Endothelial cell of umbilical vein (primary cell): ENCODE measurements at regions not wholly inside any gene's neighbourhood (a gene's known extent, or its start where the extent isn't known, plus 50 kb on each side); places are given as distances from the start of the nearest gene placed in this dataset.

Experiments used
- BruUV-seq: library from RNA; stranded (reverse); fragments of 400-500 nt; replicated peaks from 2 replicates; lab custom pipeline; 2021; lab: Mats Ljungman, UMichigan
- CTCF ChIA-PET: fragments of 300-600, 350-600 bp; sonication (Branson Sonifier 250); formaldehyde crosslinking; loops from one replicate; lab custom pipeline; 2021; ENCODE audit warnings: antibody characterized with exemption, inconsistent platforms; lab: Charles Lee
- POLR2A ChIA-PET: fragments of 300-600, 350-600 bp; sonication (Branson Sonifier 250); formaldehyde crosslinking; loops from one replicate; lab custom pipeline; 2021; ENCODE audit warnings: antibody characterized with exemption, inconsistent platforms; lab: Charles Lee
- DNase-seq: peaks from one replicate; pipeline ENCODE4 v3.0.0-alpha.2; 2011; ENCODE audit warnings: low read depth, low spot score
- FAIRE-seq: peaks from 2 replicates; lab custom pipeline; 2011; peaks lifted over from hg19 to GRCh38; lab: Jason Lieb, UNC
- H2AFZ ChIP-seq: 2 replicates; pipeline ENCODE4 v1.6.0; 2012; ENCODE audit warnings: low read depth, low read length, control low read depth, inconsistent platforms
- H3K27ac ChIP-seq: 2 replicates; pipeline ENCODE4 v1.5.1; 2011; ENCODE audit warnings: low read depth, mild to moderate bottlenecking, control low read depth, low read length, moderate library complexity; ENCODE audit not compliant: insufficient read depth
- H3K27me3 ChIP-seq, 2 experiments: 2 replicates each; pipeline versions ENCODE4 v1.6.0 to v1.6.1; 2011; ENCODE audit warnings: low read length in 2 of 2, mixed read lengths in 1 of 2; ENCODE audit not compliant: control insufficient read depth in 2 of 2, insufficient read depth in 2 of 2
- H3K36me3 ChIP-seq, 2 experiments: 2 replicates in 1 of 2; 3 replicates in 1 of 2; pipeline ENCODE4 v1.5.1; 2011; ENCODE audit warnings: low read length in 2 of 2, mild to moderate bottlenecking in 1 of 2, moderate library complexity in 1 of 2; ENCODE audit not compliant: control insufficient read depth in 2 of 2, insufficient read depth in 2 of 2; ENCODE audit errors: extremely low read depth in 1 of 2
- H3K4me1 ChIP-seq: 3 replicates; pipeline ENCODE4 v1.5.1; 2011; ENCODE audit warnings: mild to moderate bottlenecking, low read length; ENCODE audit not compliant: control insufficient read depth, insufficient read depth; ENCODE audit errors: extremely low read depth
- H3K4me2 ChIP-seq: 2 replicates; pipeline ENCODE4 v1.6.1; 2011; ENCODE audit warnings: low read length, control low read depth, mixed read lengths; ENCODE audit not compliant: insufficient read depth
- H3K4me3 ChIP-seq, 3 experiments: fragments of 200-600 bp in 1 of 3; sonication (generic), shearing (Covaris generic) in 1 of 3; replicated peaks in 1 of 3; 2 replicates each; pipeline ENCODE4 v1.5.1; 2011 to 2016; ENCODE audit warnings: control low read depth in 3 of 3, low read length in 3 of 3, mild to moderate bottlenecking in 2 of 3, inconsistent platforms in 1 of 3, low read depth in 1 of 3, moderate library complexity in 1 of 3; ENCODE audit not compliant: insufficient read depth in 1 of 3
- H3K79me2 ChIP-seq: 2 replicates; pipeline ENCODE4 v1.6.0; 2012; ENCODE audit warnings: low read length, inconsistent platforms; ENCODE audit not compliant: control insufficient read depth, insufficient read depth
- H3K9ac ChIP-seq: replicated peaks from 2 replicates; pipeline ENCODE3; 2011; ENCODE audit warnings: low read length, control low read depth; ENCODE audit not compliant: insufficient read depth; ENCODE audit errors: extremely low read depth
- H3K9me1 ChIP-seq: replicated peaks from 3 replicates; pipeline ENCODE4 v1.6.0; 2011; ENCODE audit warnings: mild to moderate bottlenecking, low read length; ENCODE audit not compliant: control insufficient read depth, insufficient read depth; ENCODE audit errors: extremely low read depth
- H3K9me3 ChIP-seq: replicated peaks from 2 replicates; pipeline ENCODE4 v1.5.1; 2012; ENCODE audit warnings: low read length, inconsistent platforms; ENCODE audit not compliant: control insufficient read depth, insufficient read depth
- H4K20me1 ChIP-seq: replicated peaks from 2 replicates; pipeline ENCODE3; 2011; ENCODE audit warnings: mild to moderate bottlenecking, low read length; ENCODE audit not compliant: control insufficient read depth, insufficient read depth; ENCODE audit errors: extremely low read depth
- CTCF ChIP-seq, 2 donors: IDR thresholded peaks; 1 replicate in 1 of 2; 2 replicates in 1 of 2; pipeline ENCODE4 v1.5.1; 2011; ENCODE audit warnings: low read length in 2 of 2, mild to moderate bottlenecking in 2 of 2, moderate library complexity in 2 of 2, control low read depth in 1 of 2, inconsistent platforms in 1 of 2, low read depth in 1 of 2; ENCODE audit not compliant: insufficient read depth in 1 of 2; ENCODE audit errors: extremely low read depth in 1 of 2
- EZH2 ChIP-seq: IDR thresholded peaks from 2 replicates; pipeline ENCODE4 v1.6.1; 2012; ENCODE audit warnings: borderline replicate concordance, low read depth, mild to moderate bottlenecking, moderate library complexity, low read length, inconsistent platforms; ENCODE audit not compliant: severe bottlenecking
- JUN ChIP-seq: IDR thresholded peaks from 2 replicates; pipeline ENCODE4 v1.6.1; 2011; ENCODE audit warnings: borderline replicate concordance, low read depth; ENCODE audit not compliant: insufficient read length, insufficient read depth
- MAX ChIP-seq: IDR thresholded peaks from 2 replicates; pipeline ENCODE4 v1.6.1; 2011; ENCODE audit not compliant: insufficient read depth, insufficient read length
- POLR2AphosphoS5 ChIP-seq: IDR thresholded peaks from 2 replicates; pipeline ENCODE4 v1.6.1; 2012; ENCODE audit warnings: low read depth, mild to moderate bottlenecking, control low read depth, low read length, moderate library complexity; ENCODE audit not compliant: insufficient read depth
- dilution Hi-C: fragments of 300-500 bp; cut with MboI; formaldehyde crosslinking; loops from one replicate; pipeline ENCODE4 v1.15.0; 2019; ENCODE audit warnings: low sequenced_read_pairs; ENCODE audit not compliant: extremely low pct_ligation_motif_present
- intact Hi-C: fragments of 100-400 bp; cut with micrococcal nuclease; formaldehyde crosslinking; loops from one replicate; pipeline ENCODE4 v1.10.0; 2022

GRCh38 chr1:8115031-8115768 lies 89.1 kb upstream of the ERRFI1 start:
- CTCF ChIA-PET = interaction anchor here (1.0 to 1.3 kb wide), 2 partner anchors 11 to 18 kb away, joined by 3 read pairs; no protein-coding TSS in a partner anchor
- Histone ChIP-seq H3K9ac (no peak overlapping the region), H3K4me2 (no peak overlapping the region), H3K4me1 (peaks cover 23% of the 10 kb centered on the region), H3K36me3 (no peaks in the 10 kb centered on the region), H3K27ac (no peak overlapping the region), H3K4me3 (no peak overlapping the region), H3K9me1 (no peaks in the 10 kb centered on the region), H4K20me1 (no peaks in the 10 kb centered on the region), H3K79me2 (no peaks in the 10 kb centered on the region), H2AFZ (no peak overlapping the region), H3K9me3 (no peaks in the 10 kb centered on the region), H3K27me3 (no peaks in the 10 kb centered on the region)
- no TSS peak for BruUV-seq
- no peak for TF ChIP-seq JUN
- no peak for TF ChIP-seq EZH2
- no peak for TF ChIP-seq MAX
- TF ChIP-seq CTCF (IDR thresholded peaks at IDR 0.05; ENCODE audit: extremely low read depth in 1 of 2, insufficient read depth in 1 of 2, low read depth in 1 of 2, low read length in 2 of 2) = no peak
- no peak for TF ChIP-seq POLR2AphosphoS5
- dilution Hi-C loops = no loop called here
- POLR2A ChIA-PET = no interaction called here
- intact Hi-C loops = no loop called here
- FAIRE-seq = no peak
- DNase-seq = no peak
